ENCODE measurements at regions not wholly inside any gene's neighbourhood (a gene's known extent, or its start where the extent isn't known, plus 50 kb on each side); places are given as distances from the start of the nearest gene placed in this dataset.

DNA sequence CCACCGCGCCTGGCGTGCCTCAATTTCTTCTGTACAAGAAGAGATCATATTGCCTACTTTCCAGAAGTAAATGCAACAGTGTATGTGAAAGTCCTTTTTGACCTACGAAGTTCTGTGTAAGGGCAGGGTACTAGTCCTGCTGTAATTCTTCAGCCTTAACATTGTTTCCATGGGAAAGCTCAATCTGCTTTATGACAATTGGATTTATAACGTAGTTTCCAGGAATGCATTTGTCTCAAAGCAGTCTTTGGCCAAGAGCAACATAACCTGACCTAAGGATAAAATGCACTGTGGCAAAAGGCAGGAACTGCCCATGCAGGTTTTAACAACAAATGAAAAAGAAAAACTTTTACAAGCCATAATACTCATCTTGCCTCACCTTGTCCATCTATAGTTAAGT is 108.1 kb upstream of the PODXL start:
- TF ChIP-seq, protein P1, sequence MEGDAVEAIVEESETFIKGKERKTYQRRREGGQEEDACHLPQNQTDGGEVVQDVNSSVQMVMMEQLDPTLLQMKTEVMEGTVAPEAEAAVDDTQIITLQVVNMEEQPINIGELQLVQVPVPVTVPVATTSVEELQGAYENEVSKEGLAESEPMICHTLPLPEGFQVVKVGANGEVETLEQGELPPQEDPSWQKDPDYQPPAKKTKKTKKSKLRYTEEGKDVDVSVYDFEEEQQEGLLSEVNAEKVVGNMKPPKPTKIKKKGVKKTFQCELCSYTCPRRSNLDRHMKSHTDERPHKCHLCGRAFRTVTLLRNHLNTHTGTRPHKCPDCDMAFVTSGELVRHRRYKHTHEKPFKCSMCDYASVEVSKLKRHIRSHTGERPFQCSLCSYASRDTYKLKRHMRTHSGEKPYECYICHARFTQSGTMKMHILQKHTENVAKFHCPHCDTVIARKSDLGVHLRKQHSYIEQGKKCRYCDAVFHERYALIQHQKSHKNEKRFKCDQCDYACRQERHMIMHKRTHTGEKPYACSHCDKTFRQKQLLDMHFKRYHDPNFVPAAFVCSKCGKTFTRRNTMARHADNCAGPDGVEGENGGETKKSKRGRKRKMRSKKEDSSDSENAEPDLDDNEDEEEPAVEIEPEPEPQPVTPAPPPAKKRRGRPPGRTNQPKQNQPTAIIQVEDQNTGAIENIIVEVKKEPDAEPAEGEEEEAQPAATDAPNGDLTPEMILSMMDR (conservative IDR thresholded peaks at IDR 0.05 in 1 of 2, IDR thresholded peaks at IDR 0.05 in 1 of 2; ENCODE audit: extremely low read depth in 1 of 2, insufficient read depth in 1 of 2, low read depth in 1 of 2, low read length in 2 of 2) = no peak
- no peak for TF ChIP-seq EZH2 (IDR thresholded peaks at IDR 0.05; ENCODE audit: borderline replicate concordance, low read length)
